GM23338 (cell line): ENCODE measurements at regions not wholly inside any gene's neighbourhood (a gene's known extent, or its start where the extent isn't known, plus 50 kb on each side); places are given as distances from the start of the nearest gene placed in this dataset.

Experiments used
- CREB1 ChIP-seq: fragments of 250-450 bp; sonication (Bioruptor Pico); IDR thresholded peaks from 2 replicates; pipeline ENCODE4 v1.5.0; 2020; ENCODE audit warnings: low read depth, mild to moderate bottlenecking, moderate library complexity
- CTCF ChIP-seq, 2 experiments: fragments of 200-600 bp in 1 of 2; sonication (generic) in 1 of 2; conservative IDR thresholded peaks; 2 replicates each; pipeline versions ENCODE4 v1.5.1 to v1.6.1; 2016 to 2017; ENCODE audit warnings: antibody characterized with exemption in 2 of 2, low read depth in 2 of 2, mild to moderate bottlenecking in 2 of 2, moderate library complexity in 1 of 2
- ETS1 ChIP-seq: IDR thresholded peaks from 2 replicates; pipeline ENCODE4 v1.6.1; 2016; ENCODE audit warnings: antibody characterized with exemption
- EZH2 ChIP-seq: fragments of 200-600 bp; sonication (generic); IDR thresholded peaks from one replicate; pipeline ENCODE4 v1.8.0; 2017; ENCODE audit warnings: antibody characterized with exemption, mild to moderate bottlenecking, low read depth; ENCODE audit not compliant: unreplicated experiment
- EZH2phosphoT487 ChIP-seq: fragments of 200-600 bp; sonication (generic); IDR thresholded peaks from one replicate; pipeline ENCODE4 v1.8.1; 2018; ENCODE audit warnings: antibody characterized with exemption; ENCODE audit not compliant: unreplicated experiment
- JUNB ChIP-seq: IDR thresholded peaks from one replicate; pipeline ENCODE4 v1.6.1; 2016; ENCODE audit warnings: antibody characterized with exemption; ENCODE audit not compliant: unreplicated experiment
- NANOG ChIP-seq: IDR thresholded peaks from 2 replicates; pipeline ENCODE4 v1.6.1; 2016; ENCODE audit warnings: antibody characterized with exemption, borderline replicate concordance
- POLR2AphosphoS5 ChIP-seq: IDR thresholded peaks from 2 replicates; pipeline ENCODE4 v1.6.1; 2016; ENCODE audit warnings: antibody characterized with exemption, low read depth
- REST ChIP-seq: IDR thresholded peaks from one replicate; pipeline ENCODE4 v1.6.1; 2018; ENCODE audit warnings: antibody characterized with exemption; ENCODE audit not compliant: unreplicated experiment
- STAT1 ChIP-seq: IDR thresholded peaks from one replicate; pipeline ENCODE4 v1.6.1; 2016; ENCODE audit warnings: antibody characterized with exemption; ENCODE audit not compliant: unreplicated experiment
- ZNF331 ChIP-seq: fragments of 250-450 bp; sonication (Bioruptor Pico); IDR thresholded peaks from 2 replicates; pipeline ENCODE4 v1.5.0; 2020; ENCODE audit warnings: low read depth, mild to moderate bottlenecking, moderate library complexity

- no peak for TF ChIP-seq CTCF (conservative IDR thresholded peaks at IDR 0.05; ENCODE audit: low read depth in 2 of 2)
- no peak for TF ChIP-seq REST
- TF ChIP-seq EZH2, result no peak
- TF ChIP-seq CREB1 (CRISPR knock-in tag), result no peak
- no peak for TF ChIP-seq STAT1
- no peak for TF ChIP-seq POLR2AphosphoS5
- no peak for TF ChIP-seq JUNB
- no peak for TF ChIP-seq EZH2phosphoT487
- no peak for TF ChIP-seq ZNF331 (CRISPR knock-in tag)
- no peak for TF ChIP-seq ETS1
- TF ChIP-seq NANOG, result no peak
Observed at GRCh38 chr13:97165502-97166425, 56.4 kb upstream of the MBNL2 start.
